NCI-H2196 treated with DMSO at 0.1 percent for 48 hours (cell line): ENCODE measurements at regions not wholly inside any gene's neighbourhood (a gene's known extent, or its start where the extent isn't known, plus 50 kb on each side); places are given as distances from the start of the nearest gene placed in this dataset.

Experiments used
- DNase-seq: peaks from one replicate; lab custom pipeline; 2025; ENCODE audit not compliant: unreplicated experiment; lab: John Stamatoyannopoulos, UW

DNA sequence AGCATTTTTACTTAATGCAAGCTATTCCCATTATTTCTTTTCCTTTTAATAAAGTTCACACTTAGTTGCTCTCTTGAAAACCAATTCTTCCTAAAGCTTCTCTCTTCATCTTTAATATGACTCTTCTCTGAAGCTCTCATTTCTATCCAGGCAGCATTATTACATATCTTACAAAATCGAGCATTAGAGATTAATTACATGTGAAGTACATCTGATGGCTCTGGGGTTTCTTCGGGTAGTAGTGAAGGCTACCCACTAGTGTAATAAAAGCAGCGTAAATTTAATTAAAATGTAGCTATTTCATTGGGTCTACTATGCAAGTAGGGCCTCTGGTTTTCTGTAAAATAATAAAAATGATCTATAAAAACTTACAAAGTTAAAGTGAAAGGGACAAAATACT lies 513.6 kb upstream of the DPH6 start:
- no peak for DNase-seq

GRCh38 chr15:36062357-36062756 lies 516.4 kb upstream of the DPH6 start:
- DNase-seq, result no peak

GRCh38 chr15:36066757-36067156 lies 512.7 kb upstream of the CDIN1 start:
- no peak for DNase-seq

- DNase-seq, result no peak
These were observed 511.7 kb upstream of the CDIN1 start for GRCh38 chr15:36067483-36068274.

GRCh38 chr15:36075333-36075732 lies 504.1 kb upstream of the CDIN1 start:
- DNase-seq, result no peak

DNA sequence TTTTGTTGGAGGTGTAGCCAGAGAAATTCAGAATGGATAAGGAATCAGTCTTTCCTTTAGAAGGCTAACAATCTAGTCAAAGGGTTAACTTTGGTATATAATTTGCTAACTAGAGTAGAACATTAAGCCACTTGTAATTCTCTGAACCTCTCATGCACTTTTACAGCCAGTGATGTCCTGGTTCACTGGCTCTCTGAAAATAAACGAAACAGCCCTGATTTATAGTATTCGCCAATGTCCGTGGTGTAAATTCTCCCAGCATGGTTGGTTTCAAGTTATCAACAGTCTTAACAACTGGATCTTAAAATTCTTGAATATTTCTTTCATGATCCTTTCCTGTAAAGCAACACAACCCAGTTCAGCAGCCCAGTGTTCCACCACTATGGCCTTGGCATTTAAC lies 500.4 kb upstream of the CDIN1 start:
- DNase-seq, result no peak

DNA sequence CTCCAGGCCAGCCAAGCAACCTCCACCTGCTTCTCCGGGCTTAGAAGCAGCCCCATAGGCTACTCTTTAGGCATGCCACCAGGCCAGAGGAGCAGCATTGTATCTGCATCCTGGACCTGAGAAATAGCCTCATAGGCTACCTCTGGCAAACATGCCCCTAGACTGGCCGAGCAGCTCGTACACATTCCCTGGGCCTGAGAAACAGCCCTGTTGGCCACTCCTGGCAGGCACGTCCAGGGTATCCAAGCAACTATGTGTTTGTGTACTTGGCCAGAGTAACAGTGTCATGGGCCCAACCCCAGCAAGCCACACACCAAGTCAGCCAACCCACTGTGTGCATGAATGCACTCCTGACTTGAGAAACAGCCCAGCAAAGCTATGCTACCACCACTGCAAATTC lies 498.7 kb upstream of the CDIN1 start:
- DNase-seq, result no peak

- DNase-seq, result no peak
These were observed 489.0 kb upstream of the CDIN1 start for GRCh38 chr15:36090286-36090946.

DNA sequence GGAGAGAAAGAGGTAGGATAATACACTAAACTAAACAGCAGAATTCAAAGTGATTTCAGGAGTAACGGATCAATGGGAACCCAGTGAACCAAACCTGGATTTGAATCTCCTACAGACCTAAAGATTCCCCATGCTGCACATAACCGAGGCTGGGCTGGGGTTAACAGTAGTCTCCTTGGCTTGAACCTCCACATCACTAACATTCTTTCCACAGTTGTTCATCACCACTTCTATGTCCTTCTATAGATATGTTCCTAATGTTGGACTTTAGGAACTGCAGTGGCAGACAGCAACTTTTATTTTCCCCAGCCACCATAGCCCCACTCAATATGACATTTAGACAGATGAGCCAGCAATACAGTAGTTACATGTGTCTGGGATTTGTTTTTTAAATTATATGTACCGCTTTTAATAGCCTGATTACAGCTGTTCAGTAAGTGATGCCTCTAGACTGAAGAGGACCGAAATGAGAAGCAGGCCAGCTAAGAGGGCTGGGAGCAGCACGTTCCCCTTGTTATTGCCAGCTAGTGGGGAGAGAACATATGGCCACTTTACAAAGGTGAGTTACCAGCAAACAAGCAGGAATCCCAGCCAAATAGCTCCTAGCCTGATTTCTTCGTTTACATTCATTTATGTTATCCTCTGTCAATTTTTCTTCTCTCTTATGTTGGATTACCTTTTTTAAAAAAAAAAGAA lies 472.6 kb upstream of the CDIN1 start:
- no peak for DNase-seq

GRCh38 chr15:36108541-36108940 lies 470.9 kb upstream of the CDIN1 start:
- DNase-seq, result no peak

GRCh38 chr15:36109943-36110658 lies 469.3 kb upstream of the CDIN1 start:
- DNase-seq, result no peak

DNA sequence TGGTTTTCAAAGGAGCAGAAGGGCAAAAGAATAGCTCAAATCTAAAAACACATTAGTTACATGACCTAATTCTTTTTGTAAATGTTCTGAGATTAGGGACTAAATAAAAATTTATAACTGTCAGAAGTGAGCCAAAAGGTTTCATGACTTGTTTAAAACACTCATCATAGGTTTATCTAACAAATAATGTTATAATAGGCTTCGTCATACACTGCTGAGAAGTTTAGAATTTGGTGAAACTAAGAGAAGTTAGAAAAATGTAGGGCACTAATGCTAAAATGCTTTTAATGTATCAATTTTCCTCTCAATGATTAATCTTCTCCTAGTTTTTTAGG lies 468.8 kb upstream of the CDIN1 start:
- no peak for DNase-seq

GRCh38 chr15:36117296-36117787 lies 462.1 kb upstream of the CDIN1 start:
- DNase-seq, result no peak

DNA sequence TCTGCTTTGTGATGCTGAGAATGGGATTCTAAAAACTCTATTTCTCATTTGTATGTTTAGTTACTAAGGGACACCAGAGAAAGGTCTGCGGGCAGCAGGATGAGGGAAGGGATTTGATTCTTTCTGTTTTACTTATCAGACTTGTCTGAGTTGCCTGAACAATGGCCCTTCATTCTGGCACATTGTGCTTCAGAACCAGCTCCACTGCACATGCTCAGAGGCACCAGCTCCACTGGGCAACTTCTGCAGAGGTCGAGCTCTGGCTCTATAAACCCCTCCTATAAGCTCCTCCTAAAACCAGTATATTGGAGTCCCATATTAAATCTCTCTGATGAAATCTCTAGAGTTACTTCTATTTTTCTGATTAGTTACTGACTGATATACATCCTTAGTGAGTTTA lies 453.2 kb upstream of the CDIN1 start:
- no peak for DNase-seq

- no peak for DNase-seq
These were observed 448.6 kb upstream of the CDIN1 start for GRCh38 chr15:36130641-36131310.

DNA sequence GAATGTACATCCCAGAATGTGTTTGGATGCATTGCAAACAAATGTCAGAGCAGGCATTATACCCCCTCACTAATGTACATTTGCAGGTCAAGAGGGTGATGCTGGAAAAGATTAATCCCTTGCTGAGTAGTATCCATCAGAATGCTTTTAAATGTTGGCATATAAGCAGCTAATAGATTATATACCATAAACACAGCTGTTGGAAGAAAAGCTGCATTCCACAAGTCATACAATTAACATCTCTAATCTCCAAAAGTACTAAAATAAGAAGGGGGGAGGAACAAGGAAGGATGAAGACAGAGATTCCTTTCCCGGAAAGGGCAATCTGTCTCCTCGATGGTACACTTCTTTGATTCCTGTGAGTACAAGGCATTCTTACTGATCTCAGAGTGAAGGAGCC lies 445.7 kb upstream of the CDIN1 start:
- DNase-seq, result no peak

- no peak for DNase-seq
These were observed 443.4 kb upstream of the CDIN1 start for GRCh38 chr15:36136049-36136448.

- no peak for DNase-seq
These were observed 426.5 kb upstream of the CDIN1 start for GRCh38 chr15:36152936-36153335.

GRCh38 chr15:36156879-36157427 lies 422.5 kb upstream of the CDIN1 start:
- DNase-seq, result no peak

DNA sequence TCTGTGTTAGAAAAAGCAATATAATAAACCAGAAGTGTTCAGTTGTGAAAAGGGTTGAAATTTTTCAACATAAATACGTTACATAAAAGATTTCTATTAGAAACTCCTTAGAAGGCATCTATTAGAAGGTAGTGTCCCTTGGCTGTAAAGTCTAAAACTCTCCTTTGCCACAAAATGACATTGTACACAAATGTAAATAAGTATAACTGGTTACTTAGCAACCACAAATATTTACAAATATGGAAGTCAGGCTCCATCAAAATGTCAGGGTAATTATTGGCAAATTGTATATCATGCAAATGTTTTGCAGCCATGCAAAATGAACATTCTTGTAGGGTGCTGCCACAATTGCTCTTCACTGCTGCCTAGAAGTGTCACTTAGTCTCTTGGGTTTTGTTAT lies 419.1 kb upstream of the CDIN1 start:
- DNase-seq, result no peak

DNA sequence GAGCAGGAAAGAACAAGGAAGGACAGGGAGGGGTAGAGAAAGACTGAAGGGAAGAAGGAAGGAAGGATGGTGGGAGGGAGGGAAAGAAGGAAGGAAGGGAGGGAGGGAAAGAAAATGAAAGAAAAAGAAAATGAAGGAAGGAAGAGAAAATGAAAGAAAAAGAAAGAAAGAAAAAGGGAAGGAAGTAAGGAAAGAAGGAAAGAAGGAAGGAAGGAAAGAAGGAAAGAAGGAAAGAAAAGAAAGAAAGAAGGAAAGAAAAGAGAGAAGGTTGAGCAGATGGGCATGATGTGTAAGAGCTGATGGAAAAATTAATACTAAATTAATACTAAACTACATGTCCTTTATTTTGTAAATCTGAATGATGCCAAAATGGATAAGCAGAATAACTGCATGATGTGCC lies 418.3 kb upstream of the CDIN1 start:
- no peak for DNase-seq
